HUES48 (cell line): ENCODE measurements at regions not wholly inside any gene's neighbourhood (a gene's known extent, or its start where the extent isn't known, plus 50 kb on each side); places are given as distances from the start of the nearest gene placed in this dataset.

Experiments used
- H3K27ac ChIP-seq: one replicate; pipeline ENCODE4 v1.7.0; 2013; ENCODE audit warnings: low read depth, low read length, inconsistent platforms
- H3K27me3 ChIP-seq: 2 replicates; pipeline ENCODE4 v1.6.1; 2013; ENCODE audit warnings: mild to moderate bottlenecking, low read length; ENCODE audit not compliant: control insufficient read depth, insufficient read depth
- H3K36me3 ChIP-seq: 2 replicates; pipeline ENCODE4 v1.6.1; 2013; ENCODE audit warnings: low read length; ENCODE audit not compliant: control insufficient read depth, insufficient read depth
- H3K4me1 ChIP-seq: 2 replicates; pipeline ENCODE4 v1.6.1; 2013; ENCODE audit warnings: mild to moderate bottlenecking, low read length; ENCODE audit not compliant: control insufficient read depth, insufficient read depth
- H3K4me3 ChIP-seq: 2 replicates; pipeline ENCODE4 v1.5.1; 2013; ENCODE audit warnings: mild to moderate bottlenecking, low read depth, low read length
- H3K9ac ChIP-seq: 2 replicates; pipeline ENCODE4 v1.6.1; 2013; ENCODE audit warnings: mild to moderate bottlenecking, low read depth, low read length, moderate library complexity
- H3K9me3 ChIP-seq: 2 replicates; pipeline ENCODE4 v1.6.1; 2013; ENCODE audit warnings: low read length; ENCODE audit not compliant: control insufficient read depth, insufficient read depth

DNA sequence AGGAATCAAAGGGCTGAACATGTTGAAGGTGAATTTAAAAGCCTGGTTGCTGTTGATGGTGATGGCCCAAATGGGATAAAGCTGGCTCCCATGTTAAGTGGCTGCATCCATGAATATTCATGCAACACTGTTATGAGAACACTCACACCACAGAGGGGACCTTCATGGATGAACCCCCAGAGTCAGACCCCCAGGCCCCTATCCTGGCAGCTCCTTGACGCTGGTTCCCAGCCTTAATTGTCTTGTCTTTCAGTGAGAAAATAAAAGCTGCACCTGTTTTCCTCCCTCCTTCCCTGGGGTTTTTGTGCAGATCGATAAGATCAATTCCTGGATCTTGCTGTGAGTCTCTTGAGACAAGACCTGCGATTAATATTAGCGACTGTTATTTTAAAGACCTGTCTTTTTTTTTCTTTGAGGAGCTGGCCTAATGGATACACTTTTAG lies 371.7 kb downstream of the ICE1 start:
- H3K27ac ChIP-seq, result no peak overlapping the region
- no peaks in the 10 kb centered on the region for H3K9me3 ChIP-seq
- H3K4me3 ChIP-seq, result no peak overlapping the region
- no peak overlapping the region for H3K9ac ChIP-seq
- H3K4me1 ChIP-seq, result no peaks in the 10 kb centered on the region
- H3K36me3 ChIP-seq, result no peaks in the 10 kb centered on the region
- no peaks in the 10 kb centered on the region for H3K27me3 ChIP-seq

DNA sequence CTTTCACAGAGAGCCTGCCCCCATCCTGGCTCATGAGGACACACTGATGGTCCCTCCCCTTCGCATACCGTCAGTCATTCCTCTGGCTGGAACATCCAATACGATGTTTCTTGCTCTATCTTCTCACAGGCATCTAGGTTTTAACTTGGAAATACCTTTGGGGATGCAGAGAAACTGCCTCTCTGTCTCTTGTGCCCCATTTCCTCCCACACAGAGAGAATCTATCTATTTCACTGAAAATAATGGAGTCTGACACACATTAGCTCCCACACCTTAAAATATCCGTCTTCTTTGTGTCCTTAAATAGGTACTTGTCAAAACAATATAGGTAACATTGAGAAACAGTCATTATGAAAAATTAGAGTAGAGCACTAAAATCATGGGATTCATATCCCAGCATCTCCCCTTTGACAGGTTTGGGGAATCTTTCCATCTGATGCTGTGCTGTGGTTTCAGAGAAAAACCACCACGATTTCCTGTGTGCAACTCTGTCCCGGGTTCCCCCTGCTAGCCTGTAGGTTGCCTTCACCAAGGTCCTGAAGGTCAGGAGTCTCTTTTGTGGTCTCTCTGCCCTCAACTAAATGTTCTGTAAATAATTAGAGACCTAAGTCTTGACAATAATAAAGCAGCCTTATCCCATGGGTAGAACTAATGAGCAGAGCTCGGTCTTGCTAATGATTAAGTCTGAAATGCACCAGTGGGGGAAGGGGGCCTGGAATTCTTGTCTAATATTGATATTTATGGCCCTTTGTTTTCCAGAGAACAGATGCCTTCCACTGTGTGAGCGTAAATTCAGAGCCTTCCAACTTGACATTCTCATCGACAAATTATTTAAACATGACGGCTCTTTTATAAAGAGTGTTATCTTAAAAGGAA lies 371.0 kb downstream of the ICE1 start:
- Histone ChIP-seq H3K36me3 (no peaks in the 10 kb centered on the region), H3K9ac (no peak overlapping the region), H3K4me1 (no peaks in the 10 kb centered on the region), H3K4me3 (no peak overlapping the region), H3K9me3 (no peaks in the 10 kb centered on the region), H3K27ac (no peak overlapping the region), H3K27me3 (no peaks in the 10 kb centered on the region)

GRCh38 chr5:5792106-5792505 lies 369.6 kb downstream of the ICE1 start:
- Histone ChIP-seq H3K9me3 (no peaks in the 10 kb centered on the region), H3K4me1 (no peaks in the 10 kb centered on the region), H3K36me3 (no peaks in the 10 kb centered on the region), H3K4me3 (no peak overlapping the region), H3K27ac (no peak overlapping the region), H3K27me3 (no peaks in the 10 kb centered on the region), H3K9ac (no peak overlapping the region)

DNA sequence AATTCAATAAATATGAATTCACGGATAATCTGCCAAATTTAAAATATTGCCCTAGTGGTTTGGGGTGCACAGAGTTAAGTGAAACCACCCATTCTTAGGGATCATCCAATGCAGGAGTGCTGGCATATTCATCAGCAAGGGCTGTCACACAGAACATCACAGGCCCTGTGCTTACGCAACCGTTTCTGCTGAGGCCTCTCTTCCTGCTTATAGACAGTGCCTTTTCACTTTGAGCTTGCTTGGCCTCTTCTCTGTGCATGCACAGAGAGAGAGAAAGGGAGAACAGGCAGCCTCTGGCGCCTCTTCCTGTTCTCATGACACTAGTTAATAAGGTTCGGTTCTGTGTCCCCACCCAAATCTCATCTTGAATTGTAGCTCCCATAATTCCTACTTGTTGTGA lies 366.3 kb downstream of the ICE1 start:
- no peak overlapping the region for H3K9ac ChIP-seq
- H3K27me3 ChIP-seq, result no peaks in the 10 kb centered on the region
- peaks cover 8% of the 10 kb centered on the region; the same call in 1 of the 2 replicates for H3K9me3 ChIP-seq
- H3K4me1 ChIP-seq, result peaks cover 5% of the 10 kb centered on the region
- H3K36me3 ChIP-seq, result no peaks in the 10 kb centered on the region
- H3K4me3 ChIP-seq, result no peak overlapping the region
- H3K27ac ChIP-seq, result no peak overlapping the region

DNA sequence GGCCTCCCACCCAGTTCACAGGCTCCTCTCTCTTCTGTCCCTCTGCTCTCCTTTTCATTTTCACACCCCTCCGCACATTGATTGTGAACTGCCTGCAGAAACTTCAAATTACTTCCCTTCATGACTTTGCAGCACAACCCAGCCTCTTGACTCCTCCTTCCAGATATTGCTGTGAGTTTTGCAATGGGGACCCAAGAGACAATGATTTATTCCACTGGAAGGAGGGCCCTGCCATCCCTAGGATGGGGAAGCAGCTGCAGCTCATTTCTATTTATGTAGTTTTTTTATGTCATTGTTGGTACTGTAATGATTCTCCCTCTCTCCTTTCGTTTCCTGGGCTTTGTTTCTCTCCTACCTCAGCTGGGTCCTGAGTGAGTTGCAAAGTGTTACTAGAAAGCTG lies 364.9 kb downstream of the ICE1 start:
- no peak overlapping the region for H3K27ac ChIP-seq
- H3K36me3 ChIP-seq, result no peaks in the 10 kb centered on the region
- H3K27me3 ChIP-seq, result no peaks in the 10 kb centered on the region
- H3K4me3 ChIP-seq, result no peak overlapping the region
- H3K9me3 ChIP-seq, result peaks cover 8% of the 10 kb centered on the region; the same call in 1 of the 2 replicates
- peaks cover 16% of the 10 kb centered on the region for H3K4me1 ChIP-seq
- H3K9ac ChIP-seq, result no peak overlapping the region

- H3K4me1 ChIP-seq, result peaks cover 16% of the 10 kb centered on the region
- H3K27me3 ChIP-seq, result no peaks in the 10 kb centered on the region
- no peaks in the 10 kb centered on the region for H3K36me3 ChIP-seq
Observed at GRCh38 chr5:5784101-5784500, 361.6 kb downstream of the ICE1 start.

DNA sequence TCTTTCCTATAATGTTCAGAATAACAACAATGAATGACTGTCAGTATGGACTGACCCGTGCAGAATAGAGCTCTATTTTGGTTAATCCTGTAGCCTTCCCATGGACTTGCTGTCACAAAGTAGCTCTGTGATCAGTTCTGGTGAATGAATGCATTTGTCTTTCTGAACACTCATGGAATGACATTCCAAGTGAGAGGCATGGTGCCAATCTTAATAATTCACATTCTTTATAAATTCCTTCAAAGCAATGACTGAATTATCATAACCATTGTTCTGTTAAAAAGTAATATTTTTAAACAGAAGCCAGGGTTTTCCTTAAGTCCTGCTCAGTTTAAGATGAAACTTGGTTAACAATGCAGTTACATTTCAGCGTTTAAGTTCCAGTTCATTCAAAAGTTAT lies 360.5 kb downstream of the ICE1 start:
- Histone ChIP-seq H3K9ac (no peak overlapping the region), H3K36me3 (no peaks in the 10 kb centered on the region), H3K4me3 (no peak overlapping the region), H3K27ac (no peak overlapping the region), H3K9me3 (peaks cover 8% of the 10 kb centered on the region; the same call in 1 of the 2 replicates), H3K27me3 (no peaks in the 10 kb centered on the region), H3K4me1 (peaks cover 16% of the 10 kb centered on the region)

More at GRCh38 chr5:5784101-5784500, 361.6 kb downstream of the ICE1 start:
- H3K9me3 ChIP-seq, result peaks cover 8% of the 10 kb centered on the region; the same call in 1 of the 2 replicates
- no peak overlapping the region for H3K4me3 ChIP-seq
- no peak overlapping the region for H3K27ac ChIP-seq
- no peak overlapping the region for H3K9ac ChIP-seq

DNA sequence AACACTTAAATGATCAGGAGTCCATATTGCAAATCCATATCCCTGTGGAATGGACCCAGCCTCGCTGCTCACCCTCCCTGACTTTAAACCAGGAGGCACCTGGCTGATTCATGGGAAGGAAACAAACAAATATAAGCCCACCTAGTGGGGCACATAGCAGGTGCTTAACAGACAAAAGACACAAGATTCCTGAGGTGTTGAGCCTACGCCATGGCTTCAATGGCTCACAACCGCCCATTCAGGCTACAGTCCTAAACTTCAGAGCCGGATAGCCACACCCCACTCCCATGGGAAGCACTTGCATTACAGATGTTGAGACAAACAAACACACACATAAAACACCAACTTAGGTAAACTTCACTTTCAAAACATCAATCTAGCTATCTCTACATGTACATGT lies 359.9 kb downstream of the ICE1 start:
- Histone ChIP-seq H3K27ac (no peak overlapping the region), H3K4me3 (no peak overlapping the region), H3K4me1 (peaks cover 16% of the 10 kb centered on the region), H3K36me3 (no peaks in the 10 kb centered on the region), H3K9ac (no peak overlapping the region), H3K27me3 (no peaks in the 10 kb centered on the region), H3K9me3 (peaks cover 8% of the 10 kb centered on the region; the same call in 1 of the 2 replicates)

DNA sequence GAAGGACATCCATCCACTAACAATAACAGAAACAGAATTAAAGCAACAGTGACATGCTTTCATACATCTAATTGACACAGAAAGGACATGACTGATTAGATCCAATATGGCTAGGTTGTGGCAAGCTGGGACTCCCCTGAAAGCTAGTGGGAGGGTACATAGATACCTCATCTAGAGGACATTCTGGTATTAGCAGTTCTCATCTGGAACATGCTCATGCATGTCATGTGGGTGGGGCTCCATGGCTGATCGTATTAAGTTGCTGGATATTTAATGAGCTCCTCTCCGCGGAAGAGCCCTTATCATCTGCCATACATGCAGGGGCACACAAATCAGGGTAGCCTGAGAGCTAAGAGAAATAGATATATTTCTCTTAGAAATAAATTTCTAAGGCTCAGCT lies 358.9 kb downstream of the ICE1 start:
- Histone ChIP-seq H3K27ac (no peak overlapping the region), H3K27me3 (no peaks in the 10 kb centered on the region), H3K9me3 (peaks cover 2% of the 10 kb centered on the region; the same call in 1 of the 2 replicates), H3K9ac (no peak overlapping the region), H3K36me3 (no peaks in the 10 kb centered on the region), H3K4me3 (no peak overlapping the region), H3K4me1 (peaks cover 16% of the 10 kb centered on the region)

DNA sequence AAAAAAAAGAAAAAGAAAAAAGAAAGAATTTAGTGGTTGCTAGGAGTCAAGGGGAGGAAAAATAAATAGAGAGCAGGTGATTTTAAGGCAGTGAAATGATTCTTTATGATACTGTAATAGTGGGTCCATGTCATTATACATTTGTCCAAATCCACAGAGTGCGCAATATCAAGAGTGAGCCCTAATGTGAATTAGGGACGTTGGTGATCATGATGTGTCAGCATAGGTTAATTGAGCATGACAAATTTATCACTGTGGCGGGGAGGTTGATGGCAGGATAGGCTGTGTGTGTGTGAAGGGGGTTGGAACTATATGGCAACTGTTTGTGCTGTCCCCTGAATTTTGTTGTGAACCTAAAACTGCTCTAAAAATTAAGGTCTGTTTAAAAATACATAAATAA lies 357.8 kb downstream of the ICE1 start:
- H3K4me1 ChIP-seq, result peaks cover 16% of the 10 kb centered on the region
- H3K4me3 ChIP-seq, result no peak overlapping the region
- no peaks in the 10 kb centered on the region for H3K36me3 ChIP-seq
- no peaks in the 10 kb centered on the region for H3K27me3 ChIP-seq
- H3K9me3 ChIP-seq, result no peaks in the 10 kb centered on the region
- no peak overlapping the region for H3K27ac ChIP-seq
- no peak overlapping the region for H3K9ac ChIP-seq

GRCh38 chr5:5777013-5777412 lies 354.5 kb downstream of the ICE1 start:
- H3K4me3 ChIP-seq, result no peak overlapping the region
- no peaks in the 10 kb centered on the region; the same call in 1 of the 2 replicates for H3K9me3 ChIP-seq
- H3K9ac ChIP-seq, result no peak overlapping the region
- H3K36me3 ChIP-seq, result no peaks in the 10 kb centered on the region
- no peaks in the 10 kb centered on the region for H3K4me1 ChIP-seq
- no peak overlapping the region for H3K27ac ChIP-seq
- no peaks in the 10 kb centered on the region for H3K27me3 ChIP-seq
